Endothelial cell of umbilical vein (primary cell): ENCODE measurements at regions not wholly inside any gene's neighbourhood (a gene's known extent, or its start where the extent isn't known, plus 50 kb on each side); places are given as distances from the start of the nearest gene placed in this dataset.

Source experiments
- BruUV-seq: library from RNA; stranded (reverse); fragments of 400-500 nt; replicated peaks from 2 replicates; lab custom pipeline; 2021; lab: Mats Ljungman, UMichigan
- CTCF ChIA-PET: fragments of 300-600, 350-600 bp; sonication (Branson Sonifier 250); formaldehyde crosslinking; loops from one replicate; lab custom pipeline; 2021; ENCODE audit warnings: antibody characterized with exemption, inconsistent platforms; lab: Charles Lee
- POLR2A ChIA-PET: fragments of 300-600, 350-600 bp; sonication (Branson Sonifier 250); formaldehyde crosslinking; loops from one replicate; lab custom pipeline; 2021; ENCODE audit warnings: antibody characterized with exemption, inconsistent platforms; lab: Charles Lee
- DNase-seq: peaks from one replicate; pipeline ENCODE4 v3.0.0-alpha.2; 2011; ENCODE audit warnings: low read depth, low spot score
- FAIRE-seq: peaks from 2 replicates; lab custom pipeline; 2011; peaks lifted over from hg19 to GRCh38; lab: Jason Lieb, UNC
- H2AFZ ChIP-seq: 2 replicates; pipeline ENCODE4 v1.6.0; 2012; ENCODE audit warnings: low read depth, low read length, control low read depth, inconsistent platforms
- H3K27ac ChIP-seq: 2 replicates; pipeline ENCODE4 v1.5.1; 2011; ENCODE audit warnings: low read depth, mild to moderate bottlenecking, control low read depth, low read length, moderate library complexity; ENCODE audit not compliant: insufficient read depth
- H3K27me3 ChIP-seq, 2 experiments: 2 replicates each; pipeline versions ENCODE4 v1.6.0 to v1.6.1; 2011; ENCODE audit warnings: low read length in 2 of 2, mixed read lengths in 1 of 2; ENCODE audit not compliant: control insufficient read depth in 2 of 2, insufficient read depth in 2 of 2
- H3K36me3 ChIP-seq, 2 experiments: 2 replicates in 1 of 2; 3 replicates in 1 of 2; pipeline ENCODE4 v1.5.1; 2011; ENCODE audit warnings: low read length in 2 of 2, mild to moderate bottlenecking in 1 of 2, moderate library complexity in 1 of 2; ENCODE audit not compliant: control insufficient read depth in 2 of 2, insufficient read depth in 2 of 2; ENCODE audit errors: extremely low read depth in 1 of 2
- H3K4me1 ChIP-seq: 3 replicates; pipeline ENCODE4 v1.5.1; 2011; ENCODE audit warnings: mild to moderate bottlenecking, low read length; ENCODE audit not compliant: control insufficient read depth, insufficient read depth; ENCODE audit errors: extremely low read depth
- H3K4me2 ChIP-seq: 2 replicates; pipeline ENCODE4 v1.6.1; 2011; ENCODE audit warnings: low read length, control low read depth, mixed read lengths; ENCODE audit not compliant: insufficient read depth
- H3K4me3 ChIP-seq, 3 experiments: fragments of 200-600 bp in 1 of 3; sonication (generic), shearing (Covaris generic) in 1 of 3; replicated peaks in 1 of 3; 2 replicates each; pipeline ENCODE4 v1.5.1; 2011 to 2016; ENCODE audit warnings: control low read depth in 3 of 3, low read length in 3 of 3, mild to moderate bottlenecking in 2 of 3, inconsistent platforms in 1 of 3, low read depth in 1 of 3, moderate library complexity in 1 of 3; ENCODE audit not compliant: insufficient read depth in 1 of 3
- H3K79me2 ChIP-seq: 2 replicates; pipeline ENCODE4 v1.6.0; 2012; ENCODE audit warnings: low read length, inconsistent platforms; ENCODE audit not compliant: control insufficient read depth, insufficient read depth
- H3K9ac ChIP-seq: replicated peaks from 2 replicates; pipeline ENCODE3; 2011; ENCODE audit warnings: low read length, control low read depth; ENCODE audit not compliant: insufficient read depth; ENCODE audit errors: extremely low read depth
- H3K9me1 ChIP-seq: replicated peaks from 3 replicates; pipeline ENCODE4 v1.6.0; 2011; ENCODE audit warnings: mild to moderate bottlenecking, low read length; ENCODE audit not compliant: control insufficient read depth, insufficient read depth; ENCODE audit errors: extremely low read depth
- H3K9me3 ChIP-seq: replicated peaks from 2 replicates; pipeline ENCODE4 v1.5.1; 2012; ENCODE audit warnings: low read length, inconsistent platforms; ENCODE audit not compliant: control insufficient read depth, insufficient read depth
- H4K20me1 ChIP-seq: replicated peaks from 2 replicates; pipeline ENCODE3; 2011; ENCODE audit warnings: mild to moderate bottlenecking, low read length; ENCODE audit not compliant: control insufficient read depth, insufficient read depth; ENCODE audit errors: extremely low read depth
- EZH2 ChIP-seq: IDR thresholded peaks from 2 replicates; pipeline ENCODE4 v1.6.1; 2012; ENCODE audit warnings: borderline replicate concordance, low read depth, mild to moderate bottlenecking, moderate library complexity, low read length, inconsistent platforms; ENCODE audit not compliant: severe bottlenecking
- GATA2 ChIP-seq: IDR thresholded peaks from 2 replicates; pipeline ENCODE4 v1.7.0; 2011; ENCODE audit warnings: low read depth, mild to moderate bottlenecking, moderate library complexity, mixed read lengths, low read length; ENCODE audit not compliant: insufficient read length, insufficient read depth
- JUN ChIP-seq: IDR thresholded peaks from 2 replicates; pipeline ENCODE4 v1.6.1; 2011; ENCODE audit warnings: borderline replicate concordance, low read depth; ENCODE audit not compliant: insufficient read length, insufficient read depth
- MYC ChIP-seq: IDR thresholded peaks from one replicate; pipeline ENCODE4 v1.6.1; 2011; ENCODE audit warnings: mild to moderate bottlenecking, low read depth, low read length
- POLR2A ChIP-seq: IDR thresholded peaks from 2 replicates; pipeline ENCODE4 v1.6.1; 2012; ENCODE audit warnings: low read depth, mild to moderate bottlenecking, control low read depth, low read length
- POLR2AphosphoS5 ChIP-seq: IDR thresholded peaks from 2 replicates; pipeline ENCODE4 v1.6.1; 2012; ENCODE audit warnings: low read depth, mild to moderate bottlenecking, control low read depth, low read length, moderate library complexity; ENCODE audit not compliant: insufficient read depth
- dilution Hi-C: fragments of 300-500 bp; cut with MboI; formaldehyde crosslinking; loops from one replicate; pipeline ENCODE4 v1.15.0; 2019; ENCODE audit warnings: low sequenced_read_pairs; ENCODE audit not compliant: extremely low pct_ligation_motif_present
- intact Hi-C: fragments of 100-400 bp; cut with micrococcal nuclease; formaldehyde crosslinking; loops from one replicate; pipeline ENCODE4 v1.10.0; 2022
- TF ChIP-seq, protein P1 (sequence below): IDR thresholded peaks from 2 replicates; pipeline ENCODE4 v1.6.1; 2011; ENCODE audit not compliant: insufficient read depth, insufficient read length

DNA sequence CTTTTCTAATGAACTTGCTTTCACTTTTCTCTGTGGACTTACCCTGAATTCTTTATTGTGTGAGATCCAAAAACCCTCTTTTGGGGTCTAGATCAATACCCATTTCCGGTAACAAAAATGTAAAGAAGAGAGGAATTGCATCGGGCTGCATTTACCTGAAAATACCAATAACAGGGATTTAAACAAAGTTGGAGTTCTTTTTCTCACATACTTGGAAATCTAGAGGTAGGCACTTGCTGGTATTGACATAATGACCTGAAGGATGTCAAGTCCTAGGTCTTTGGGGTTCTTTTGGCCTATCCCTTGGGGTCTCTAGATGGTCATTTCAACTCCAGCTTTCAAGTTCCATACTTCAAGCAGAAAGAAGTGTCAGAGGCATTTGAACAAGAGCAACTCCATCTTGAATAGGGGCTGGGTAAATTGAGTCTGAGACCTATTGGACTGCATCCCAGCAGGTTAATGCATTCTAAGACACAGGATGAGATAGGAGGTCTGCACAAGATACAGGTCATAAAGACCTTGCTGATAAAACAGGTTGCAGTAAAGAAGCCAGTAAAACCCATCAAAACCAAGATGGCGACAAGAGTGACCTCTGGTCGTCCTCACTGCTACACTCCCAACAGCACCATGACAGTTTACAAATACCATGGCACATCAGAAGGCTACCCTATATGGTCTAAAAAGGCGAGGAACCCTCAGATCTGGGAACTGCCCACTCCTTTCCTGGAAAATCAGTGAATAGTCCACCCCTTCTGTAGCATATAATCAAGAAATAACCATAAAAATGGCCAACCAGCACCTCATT is 50.8 kb upstream of the ZNF280D start:
- H3K4me3 ChIP-seq, result no peak overlapping the region
- no peak overlapping the region for H3K4me2 ChIP-seq
- H4K20me1 ChIP-seq, result no peaks in the 10 kb centered on the region
- H3K9ac ChIP-seq, result no peak overlapping the region
- no peaks in the 10 kb centered on the region for H3K36me3 ChIP-seq
- H3K27ac ChIP-seq, result no peak overlapping the region
- dilution Hi-C loops, result no loop called here
- intact Hi-C loops, result no loop called here
- H3K27me3 ChIP-seq, result no peaks in the 10 kb centered on the region
- no peaks in the 10 kb centered on the region for H3K9me1 ChIP-seq
- H2AFZ ChIP-seq, result no peak overlapping the region
- POLR2A ChIA-PET, result no interaction called here
- DNase-seq (no peak), FAIRE-seq (no peak)
- no peaks in the 10 kb centered on the region for H3K9me3 ChIP-seq
- no peaks in the 10 kb centered on the region for H3K79me2 ChIP-seq
- TF ChIP-seq JUN, result no peak
- TF ChIP-seq GATA2, result no peak
- no peak for TF ChIP-seq MYC
- TF ChIP-seq EZH2, result no peak
- TF ChIP-seq POLR2A, result no peak
- TF ChIP-seq, protein P1, sequence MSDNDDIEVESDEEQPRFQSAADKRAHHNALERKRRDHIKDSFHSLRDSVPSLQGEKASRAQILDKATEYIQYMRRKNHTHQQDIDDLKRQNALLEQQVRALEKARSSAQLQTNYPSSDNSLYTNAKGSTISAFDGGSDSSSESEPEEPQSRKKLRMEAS, result no peak
- TF ChIP-seq POLR2AphosphoS5, result no peak
- no TSS peak for BruUV-seq
- no peaks in the 10 kb centered on the region for H3K4me1 ChIP-seq
- CTCF ChIA-PET, result no interaction called here
